ENCODE measurements at regions not wholly inside any gene's neighbourhood (a gene's known extent, or its start where the extent isn't known, plus 50 kb on each side); places are given as distances from the start of the nearest gene placed in this dataset.
A peak's percentile ranks its signal among the peaks of the same experiment; 100 is the strongest.
"Not testable (repeated sequence)": the region's sequence is repeated elsewhere in the genome, so short reads cannot be mapped to it uniquely, and the experiment has no call there.

DNA sequence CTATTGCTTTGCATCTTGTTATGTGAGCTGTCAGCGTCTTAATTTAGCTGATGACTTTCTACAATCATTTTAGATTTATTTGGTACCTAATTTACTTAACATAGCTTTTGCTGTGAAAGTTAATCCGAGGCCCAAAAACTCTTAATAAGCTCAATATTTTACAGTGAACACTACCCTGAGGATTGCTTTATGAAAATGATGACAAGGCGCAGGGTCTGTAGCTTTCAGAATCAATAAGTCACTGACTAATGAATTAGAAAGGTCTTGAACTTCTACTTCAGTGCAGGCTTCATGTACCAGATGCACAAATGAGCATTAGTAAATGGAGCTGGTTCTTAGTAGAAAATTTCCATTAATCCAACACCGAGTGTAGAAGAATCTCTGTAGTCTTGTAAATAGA, 81.4 kb upstream of the ZNF366 start:
- no peak for DNase-seq (ENCODE audit: low spot score)

DNA sequence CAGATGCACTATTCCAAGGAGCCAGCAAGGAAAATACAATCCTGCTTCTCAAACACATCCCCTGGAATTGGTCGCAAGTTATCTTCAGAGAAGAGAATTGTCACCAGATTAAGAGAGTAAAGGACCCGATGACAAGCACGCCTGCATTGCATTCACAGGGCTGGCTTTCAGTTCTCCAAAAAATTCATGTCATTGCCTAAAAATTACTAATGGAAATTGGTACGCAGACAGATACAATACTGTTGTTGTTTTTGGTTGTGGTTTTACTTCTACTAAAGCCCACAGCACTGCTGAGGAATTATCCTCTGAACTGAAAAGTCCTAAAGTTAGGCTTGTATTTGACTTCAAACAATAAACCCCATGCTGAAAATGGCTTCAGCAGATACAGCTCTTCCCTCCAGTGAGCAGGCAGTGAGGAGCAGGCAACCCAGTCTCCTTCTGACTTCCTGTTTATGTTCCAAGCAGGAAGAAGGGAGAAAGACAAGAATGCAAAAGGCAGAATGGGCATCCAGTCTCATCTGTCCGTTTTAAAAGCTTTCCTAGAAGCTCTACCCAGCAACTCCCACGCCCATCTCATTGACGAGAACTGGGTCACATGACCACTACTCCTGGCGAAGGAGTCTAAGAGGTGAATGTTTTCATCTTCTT, 80.6 kb upstream of the ZNF366 start:
- DNase-seq (ENCODE audit: low spot score): peak; percentile 30

DNA sequence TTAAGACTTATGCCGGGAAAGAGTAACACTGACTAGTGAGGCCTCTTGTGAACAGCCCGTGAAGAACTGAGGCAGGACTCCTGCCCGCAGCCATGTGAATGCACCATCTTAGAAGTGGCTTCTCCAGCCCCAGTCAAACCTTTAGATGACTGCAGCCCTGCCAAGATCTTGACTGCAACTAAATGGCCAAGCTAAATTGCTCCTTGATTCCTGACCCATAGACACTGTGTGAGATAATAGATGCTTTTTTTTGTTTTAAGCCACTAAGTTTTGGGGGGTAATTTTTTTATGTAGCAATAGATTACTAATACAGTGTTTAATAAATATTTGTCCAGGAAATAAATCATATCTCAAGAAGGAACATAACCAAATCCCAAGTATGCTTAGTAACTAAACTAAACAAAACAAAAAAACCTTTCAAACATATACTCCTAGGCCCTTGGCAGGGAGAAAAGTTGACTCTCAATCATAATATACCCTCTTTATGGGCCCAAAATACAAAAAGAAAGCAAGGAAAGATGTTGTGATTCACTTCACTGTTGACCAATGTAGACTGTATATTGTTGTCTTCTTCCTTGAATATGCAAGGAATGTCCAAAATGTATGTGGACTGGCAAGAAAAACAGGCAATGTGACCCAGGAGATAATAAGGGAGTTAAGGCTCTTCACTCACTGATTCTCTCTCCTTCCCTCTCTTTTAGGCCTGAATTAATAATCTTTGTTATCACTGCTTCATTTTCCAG, 79.7 kb upstream of the ZNF366 start:
- peak; percentile 48 for DNase-seq (ENCODE audit: low spot score)

DNA sequence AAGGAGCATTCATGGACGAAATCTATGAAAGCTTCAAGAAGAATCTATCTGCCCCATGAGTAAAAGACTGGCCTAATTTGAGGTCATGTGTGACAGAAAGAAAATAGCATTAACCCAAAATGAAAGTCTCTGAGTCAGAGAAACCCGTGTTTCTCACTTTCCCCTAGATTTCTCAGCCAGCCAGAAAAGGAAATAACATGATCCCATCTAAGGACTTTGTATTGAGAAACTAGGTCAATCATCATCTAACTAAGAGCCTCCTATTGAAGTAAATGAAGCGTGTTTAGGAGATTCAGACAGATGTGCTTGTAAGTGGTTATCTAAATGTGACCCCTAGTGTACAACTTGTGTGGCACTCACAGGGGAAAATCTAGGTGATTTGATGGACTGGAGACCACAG, 77.3 kb upstream of the ZNF366 start:
- peak; percentile 13 for DNase-seq (ENCODE audit: low spot score)

DNA sequence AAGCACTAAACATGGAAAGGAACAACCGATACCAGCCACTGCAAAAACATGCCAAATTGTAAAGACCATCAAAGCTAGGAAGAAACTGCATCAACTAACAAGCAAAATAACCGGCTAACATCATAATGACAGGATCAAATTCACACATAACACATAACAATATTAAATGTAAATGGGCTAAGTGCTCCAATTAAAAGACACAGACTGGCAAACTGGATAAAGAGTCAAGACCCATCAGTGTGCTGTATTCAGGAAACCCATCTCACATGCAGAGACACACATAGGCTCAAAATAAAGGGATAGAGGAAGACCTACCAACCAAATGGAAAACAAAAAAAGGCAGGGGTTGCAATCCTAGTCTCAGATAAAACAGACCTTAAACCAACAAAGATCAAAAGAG, 72.1 kb upstream of the ZNF366 start:
- DNase-seq (ENCODE audit: low spot score): not testable (repeated sequence)

DNA sequence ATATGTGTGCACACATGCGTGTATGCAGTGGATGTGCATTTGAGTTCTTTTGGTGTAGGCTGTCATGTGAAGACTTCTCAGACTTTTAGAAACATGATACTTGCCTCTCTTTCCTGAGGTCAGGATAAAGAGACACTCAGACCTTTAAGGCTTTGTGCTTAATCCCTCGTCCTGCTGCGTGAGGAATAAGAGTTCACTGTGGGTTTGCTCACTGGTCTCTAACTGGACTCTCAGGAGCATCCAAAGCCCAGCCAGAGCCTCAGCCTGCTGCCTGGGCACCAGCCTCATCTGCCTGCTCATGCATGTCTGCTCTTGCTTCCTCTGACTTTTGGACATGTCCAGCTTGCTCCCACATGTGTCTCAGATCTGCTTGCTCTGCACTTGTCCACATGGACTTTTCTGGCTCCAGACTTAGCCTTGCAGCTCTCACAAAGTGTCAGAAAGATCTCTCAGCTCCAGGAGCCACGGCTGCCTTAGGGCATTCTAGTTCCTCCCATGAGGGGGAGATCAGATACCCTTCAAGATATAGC, 65.1 kb upstream of the ZNF366 start:
- no peak for DNase-seq (ENCODE audit: low spot score)

DNA sequence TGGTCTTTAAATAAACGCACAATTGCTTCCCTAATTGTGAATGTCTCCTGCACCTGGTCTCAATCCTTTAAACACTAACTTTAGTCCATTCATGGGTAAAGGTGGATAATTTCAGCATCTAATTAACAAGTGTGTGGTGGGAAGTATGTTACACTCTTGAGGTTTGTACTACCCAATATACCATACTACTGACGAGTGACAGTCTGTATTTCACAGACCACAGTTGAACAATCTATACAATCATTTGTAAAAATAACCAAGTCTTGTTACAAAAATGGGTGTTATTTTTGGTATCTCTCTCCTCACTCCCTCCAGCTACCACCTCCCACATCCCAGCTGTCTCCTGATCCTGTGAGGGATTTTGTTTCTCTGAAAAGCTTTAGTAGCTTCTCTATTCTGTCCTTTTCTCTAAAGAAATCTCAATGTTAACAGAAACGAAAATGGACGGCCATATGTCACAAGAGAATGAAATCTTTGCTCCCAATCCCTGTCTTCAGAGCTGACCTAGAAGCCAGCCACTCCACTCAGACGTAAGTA, 62.3 kb upstream of the ZNF366 start:
- no peak for DNase-seq (ENCODE audit: low spot score)

DNA sequence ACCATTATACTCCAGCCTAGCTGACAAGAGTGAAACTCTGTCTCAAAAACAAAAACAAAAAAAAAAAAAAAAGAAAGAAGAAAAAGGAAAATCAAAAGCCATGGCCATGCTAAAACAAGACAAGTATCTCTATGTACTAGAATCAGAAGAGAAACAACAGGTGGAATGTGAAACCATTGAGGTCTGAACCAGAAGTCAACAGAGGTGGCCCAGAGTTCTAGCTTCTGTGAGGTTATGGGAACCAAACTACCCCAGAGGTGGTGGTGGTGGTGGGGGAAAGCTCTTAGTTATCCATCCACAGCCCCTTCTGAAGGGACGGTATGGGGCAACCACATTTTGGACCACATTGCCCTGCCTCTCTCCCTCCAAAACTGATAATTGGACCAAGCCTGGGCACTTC, 59.5 kb upstream of the ZNF366 start:
- no peak for DNase-seq (ENCODE audit: low spot score)

DNA sequence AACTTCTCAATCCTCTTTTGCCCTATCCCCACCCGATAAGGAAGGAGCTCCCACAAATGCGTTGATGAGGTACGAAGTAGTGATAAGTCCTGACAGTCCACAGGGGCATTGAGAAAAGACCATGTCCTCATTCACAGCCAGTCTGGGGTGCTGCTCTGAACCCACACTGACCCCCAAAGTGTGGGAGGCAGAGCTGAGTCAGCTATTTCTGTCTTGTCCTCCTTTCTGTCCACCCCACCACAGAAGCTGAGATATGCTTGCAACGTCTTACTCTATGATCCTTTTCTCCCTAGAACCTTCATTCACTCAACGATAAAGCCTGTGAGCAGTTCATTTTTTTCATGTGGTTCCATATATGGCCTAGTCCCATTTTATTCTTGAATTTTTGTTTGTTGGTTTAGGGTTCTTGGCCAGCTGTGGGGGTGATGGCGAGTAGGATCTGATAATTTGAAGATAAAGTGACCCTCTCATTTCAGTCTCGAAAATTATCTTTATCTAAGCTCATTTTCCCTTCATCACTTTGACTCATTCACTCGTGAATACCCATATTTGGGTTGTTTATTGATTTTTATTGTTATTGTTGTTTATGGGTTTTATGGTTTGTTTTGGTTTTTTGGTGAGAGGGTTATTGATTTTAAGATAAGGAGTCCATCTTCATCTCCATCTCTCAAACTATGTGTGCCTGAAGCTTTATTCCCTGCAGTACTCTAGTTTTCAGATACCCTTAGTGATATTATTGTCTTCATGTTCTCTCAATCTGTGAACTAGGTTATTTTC, 58.5 kb upstream of the ZNF366 start:
- no peak for DNase-seq (ENCODE audit: low spot score)

DNA sequence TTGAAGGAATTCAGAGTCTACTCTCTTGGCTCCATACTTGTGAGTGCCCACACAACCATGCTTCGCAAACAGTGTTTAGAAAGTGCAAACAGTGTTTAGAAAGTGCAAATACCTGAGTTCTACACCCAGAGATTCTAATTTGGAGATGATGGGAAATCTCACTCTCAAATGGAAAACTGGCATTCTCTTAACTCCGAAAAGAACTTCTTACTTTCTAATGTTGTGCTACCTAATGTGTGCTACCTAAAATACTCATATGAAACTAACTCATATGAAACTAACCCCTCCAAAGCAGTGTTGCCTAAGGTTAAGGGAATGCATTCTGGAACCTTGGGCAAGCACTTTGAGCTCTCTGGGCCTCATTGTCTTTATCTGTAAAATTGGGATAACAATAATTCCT, 55.5 kb upstream of the ZNF366 start:
- no peak for DNase-seq (ENCODE audit: low spot score)

DNA sequence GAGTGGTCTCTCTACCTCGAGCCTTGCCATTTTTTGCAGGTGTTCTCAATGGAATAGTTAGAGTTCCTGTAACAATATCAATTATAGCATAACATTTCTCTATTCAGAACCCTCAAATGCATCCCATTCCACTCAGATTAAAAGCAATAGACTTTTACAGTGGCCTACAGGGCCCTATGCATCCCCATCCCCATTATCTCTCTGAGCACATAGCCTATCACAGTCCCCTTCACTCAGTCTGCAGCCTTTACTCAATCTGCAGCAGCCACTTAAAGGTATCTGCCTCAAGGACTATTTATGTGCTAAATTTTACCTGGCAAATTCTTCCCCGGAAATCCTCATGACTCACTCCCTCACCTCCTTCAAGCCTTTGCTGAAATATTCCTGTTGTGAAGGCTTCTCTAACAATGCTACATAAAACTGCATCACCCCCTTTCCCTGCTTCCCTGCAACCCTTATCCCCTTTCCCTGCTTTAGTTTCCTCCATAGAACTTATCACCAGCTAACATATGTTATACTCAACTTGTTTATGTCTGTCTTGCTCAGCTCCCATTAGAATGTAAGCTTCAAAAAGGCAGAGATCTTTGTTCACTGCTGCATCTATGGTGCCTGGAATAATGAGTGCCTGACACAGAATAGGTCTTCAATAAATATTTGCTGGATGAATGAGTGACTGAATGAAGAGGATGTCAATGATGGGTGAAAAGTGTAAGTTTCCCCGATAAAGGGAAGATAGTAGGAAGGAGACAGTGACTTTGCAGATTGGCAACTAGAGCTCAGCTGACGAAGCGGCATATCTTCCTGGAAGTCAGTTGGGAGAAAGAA, 54.1 kb upstream of the ZNF366 start:
- no peak for DNase-seq (ENCODE audit: low spot score)

DNA sequence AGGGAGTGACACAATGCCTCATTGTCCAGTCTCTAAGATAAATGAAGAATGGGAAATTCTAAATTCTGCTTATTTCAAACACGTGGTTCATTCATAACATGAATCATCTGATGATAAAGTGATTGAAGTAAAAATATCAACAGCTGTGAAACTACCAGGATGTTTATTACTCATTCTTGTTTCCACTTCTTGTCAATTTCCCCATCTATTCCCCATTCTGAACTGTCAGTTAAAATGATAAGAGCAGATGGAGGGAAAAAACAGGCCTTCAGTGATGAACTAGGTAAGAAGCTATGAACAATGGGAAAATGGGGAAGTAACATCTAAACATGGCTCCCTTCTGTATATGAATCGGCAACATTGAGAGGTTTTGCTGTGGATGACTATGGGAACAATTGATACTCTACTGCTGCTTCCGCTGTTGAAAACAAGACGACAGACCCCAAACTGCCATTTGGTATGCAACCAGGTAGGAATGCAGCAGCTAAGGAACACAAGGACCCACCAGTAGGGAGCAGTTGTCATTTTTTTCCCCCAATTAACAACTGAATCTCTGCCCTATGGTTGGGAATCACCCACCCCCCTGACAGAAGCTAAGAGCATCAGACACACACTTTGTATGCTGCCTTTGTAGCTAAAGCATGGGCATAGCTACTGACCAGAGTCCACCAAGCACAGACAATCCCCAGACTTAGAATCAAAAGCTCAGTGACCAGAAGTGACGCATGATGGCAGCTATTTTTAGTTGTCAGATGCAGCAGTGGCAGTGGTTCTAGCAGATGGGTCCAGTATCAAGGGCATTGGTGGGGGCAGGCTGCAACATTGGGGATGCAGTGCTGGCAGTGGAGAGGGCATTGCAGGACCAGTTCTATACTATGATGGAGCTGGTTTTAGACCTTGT, 52.9 kb upstream of the ZNF366 start:
- DNase-seq (ENCODE audit: low spot score): no peak

DNA sequence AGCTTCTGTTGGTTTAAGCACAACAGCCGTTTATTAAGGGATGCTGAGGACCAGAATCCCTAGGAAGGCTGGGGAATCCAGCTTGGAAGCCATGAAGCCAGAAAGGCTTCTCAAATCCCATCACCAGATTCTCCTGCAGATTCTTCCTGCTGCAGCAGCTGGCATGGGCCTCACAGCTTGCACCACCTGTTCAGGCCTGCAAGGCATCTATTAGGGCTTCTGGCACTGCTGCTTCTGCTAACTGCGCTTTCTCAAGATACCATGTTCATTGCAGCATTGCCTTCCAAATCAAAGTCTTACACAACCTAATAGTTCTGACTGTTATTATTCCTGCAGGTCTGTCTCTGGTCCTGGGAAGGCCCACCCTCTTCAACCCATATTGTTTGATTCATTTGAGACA, 51.2 kb upstream of the ZNF366 start:
- no peak for DNase-seq (ENCODE audit: low spot score)

DNA sequence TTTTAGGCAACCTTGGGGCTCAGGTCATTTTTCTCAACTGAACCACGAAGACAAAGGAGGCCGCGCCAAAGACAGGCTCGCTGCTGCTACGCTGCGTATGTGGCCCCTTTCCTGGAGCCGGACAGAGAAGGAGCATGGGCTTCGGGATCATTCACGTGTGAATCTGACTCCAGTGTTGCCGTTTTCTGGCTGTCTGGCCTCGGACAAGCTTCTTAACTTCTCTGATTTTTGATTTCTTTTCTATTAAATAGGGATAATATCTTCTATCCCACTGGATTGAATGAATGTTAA, 50.8 kb upstream of the ZNF366 start:
- DNase-seq (ENCODE audit: low spot score): no peak

DNA sequence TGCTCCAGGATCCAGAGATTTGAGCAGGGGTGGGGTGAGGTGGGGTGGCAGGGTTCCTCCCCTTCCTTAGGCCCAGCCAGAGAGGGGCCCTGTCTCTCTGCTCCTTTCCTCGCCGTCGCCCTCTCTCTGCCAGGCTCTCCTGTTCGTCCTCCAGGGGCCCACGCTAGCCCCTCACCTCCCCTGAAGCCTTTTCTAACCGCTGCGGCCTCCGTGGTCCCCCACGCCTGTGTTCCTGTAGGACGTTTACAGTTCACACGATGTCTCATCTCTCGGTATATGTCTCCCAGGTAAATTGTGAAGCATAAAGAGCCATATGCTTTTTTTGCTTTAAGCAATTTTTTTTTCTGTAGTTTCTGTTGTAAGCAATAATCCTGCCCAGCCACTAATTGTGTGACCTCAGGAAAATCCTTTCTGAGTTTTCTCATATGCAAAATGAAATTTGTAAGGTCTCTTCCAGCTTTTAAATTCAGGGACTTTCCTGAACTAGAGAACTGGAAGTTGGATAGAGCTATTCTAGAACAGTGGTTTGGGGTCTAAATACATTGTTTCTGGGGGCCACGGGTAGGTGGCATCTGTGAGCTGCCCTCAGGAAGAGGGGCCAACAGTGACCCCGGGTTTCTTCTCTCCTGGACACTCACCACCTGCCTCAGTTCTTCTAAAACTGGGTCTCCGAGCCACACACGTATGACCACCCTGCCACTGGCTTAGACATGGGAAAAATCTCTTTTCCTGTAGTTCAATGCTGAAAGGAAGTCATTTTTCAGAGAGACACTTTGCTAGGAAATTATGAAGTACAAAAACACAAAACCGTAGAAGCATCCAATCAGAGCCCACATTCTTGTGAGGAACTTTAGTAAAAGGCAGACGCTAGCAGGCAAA, 50.2 kb upstream of the ZNF366 start:
- DNase-seq (ENCODE audit: low spot score): no peak

All from GM03348 (cell line).